MCF 10A (cell line): ENCODE measurements at regions not wholly inside any gene's neighbourhood (a gene's known extent, or its start where the extent isn't known, plus 50 kb on each side); places are given as distances from the start of the nearest gene placed in this dataset.

ENCODE experiments used
- BruUV-seq: library from RNA; stranded (reverse); fragments of 400-500 nt; replicated peaks from 2 replicates; lab custom pipeline; 2021; lab: Mats Ljungman, UMichigan
- CTCF ChIA-PET: fragments of 300-600 bp; sonication (Branson Sonifier 250); formaldehyde crosslinking; extraction: SDS; loops from one replicate; lab custom pipeline; 2021; ENCODE audit warnings: antibody characterized with exemption, inconsistent platforms; lab: Yijun Ruan, JAX
- POLR2A ChIA-PET: fragments of 300-600, 350-650 bp; sonication (Branson Sonifier 250); formaldehyde crosslinking; extraction: SDS; loops from one replicate; lab custom pipeline; 2020; ENCODE audit warnings: antibody characterized with exemption, inconsistent platforms; lab: Yijun Ruan, JAX
- DNase-seq: peaks from one replicate; pipeline ENCODE4 v3.0.0-alpha.2; 2018; ENCODE audit not compliant: unreplicated experiment
- H3K27ac Mint-ChIP-seq: one replicate; pipeline ENCODE4 v1.8.0; 2022; ENCODE audit warnings: mild to moderate bottlenecking, low read depth, mixed read lengths; ENCODE audit not compliant: unreplicated experiment
- H3K27me3 Mint-ChIP-seq: one replicate; pipeline ENCODE4 v1.8.0; 2022; ENCODE audit warnings: mixed read lengths; ENCODE audit not compliant: insufficient read depth, unreplicated experiment
- H3K36me3 Mint-ChIP-seq: one replicate; pipeline ENCODE4 v1.8.0; 2022; ENCODE audit warnings: mild to moderate bottlenecking, moderate library complexity, mixed read lengths; ENCODE audit not compliant: insufficient read depth, unreplicated experiment
- H3K4me1 Mint-ChIP-seq: one replicate; pipeline ENCODE4 v1.8.0; 2022; ENCODE audit warnings: mixed read lengths; ENCODE audit not compliant: insufficient read depth, unreplicated experiment
- H3K4me3 Mint-ChIP-seq: one replicate; pipeline ENCODE4 v1.8.0; 2022; ENCODE audit warnings: mild to moderate bottlenecking, moderate library complexity, mixed read lengths; ENCODE audit not compliant: unreplicated experiment
- H3K9me3 Mint-ChIP-seq: one replicate; pipeline ENCODE4 v1.8.0; 2022; ENCODE audit warnings: mixed read lengths; ENCODE audit not compliant: unreplicated experiment
- intact Hi-C: fragments of 100-400 bp; cut with micrococcal nuclease; formaldehyde crosslinking; loops from 2 replicates; pipeline ENCODE4 v1.14.1; 2022
- TF ChIP-seq, protein P1 (sequence below): fragments of 200-600 bp; IDR thresholded peaks from one replicate; pipeline ENCODE4 v1.8.0; 2022; ENCODE audit warnings: antibody characterized with exemption, mild to moderate bottlenecking; ENCODE audit not compliant: unreplicated experiment

DNA sequence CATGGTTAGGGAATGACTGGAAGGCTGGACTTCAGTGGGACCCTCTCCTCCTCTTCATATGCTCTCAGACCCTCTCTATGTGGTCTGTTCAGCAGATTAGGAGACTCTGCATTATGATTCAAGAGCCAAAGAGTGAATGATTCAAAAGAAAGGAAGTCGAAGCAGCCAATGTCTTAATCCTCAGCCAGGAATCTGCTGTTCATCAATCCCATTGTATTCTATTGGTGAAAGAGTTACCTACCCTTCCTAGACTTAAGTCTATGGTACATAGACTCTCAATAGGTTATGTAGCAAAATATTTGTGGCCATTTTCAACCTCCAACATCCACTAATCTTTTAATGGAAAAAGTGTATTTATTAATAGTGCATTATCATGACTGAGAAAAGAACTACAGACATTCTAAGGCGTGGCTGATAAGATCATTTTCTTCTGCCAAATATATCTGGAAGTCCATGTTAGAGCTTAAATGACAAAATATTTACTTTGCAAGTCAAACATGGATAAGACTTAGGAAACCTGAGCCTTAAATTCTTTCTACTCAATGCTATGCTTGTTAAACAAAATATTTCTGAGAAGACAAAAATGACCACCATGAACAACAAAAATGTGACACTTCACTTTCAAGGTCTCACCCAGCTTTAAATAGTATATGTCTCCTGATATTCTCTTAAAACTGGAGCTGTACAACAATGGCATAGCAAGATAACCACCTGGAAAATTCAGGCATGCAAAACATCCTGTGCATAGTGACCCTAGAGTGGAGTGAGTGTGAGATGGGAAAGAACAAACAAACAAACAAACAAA, 1100.6 kb downstream of the GALC start:
- no peaks in the 10 kb centered on the region for H3K36me3 Mint-ChIP-seq
- ChIA-PET POLR2A (interaction anchor here (0.6 kb wide), 1 partner anchor 828 kb away, joined by 6 read pairs; no protein-coding TSS in a partner anchor), CTCF (interaction anchor here (1.2 kb wide), 1 partner anchor 12 kb away, joined by 3 read pairs; no protein-coding TSS in a partner anchor)
- intact Hi-C loops, result no loop called here
- no peaks in the 10 kb centered on the region for H3K4me1 Mint-ChIP-seq
- no peaks in the 10 kb centered on the region for H3K27me3 Mint-ChIP-seq
- H3K27ac Mint-ChIP-seq, result no peak overlapping the region
- BruUV-seq, result no TSS peak
- H3K9me3 Mint-ChIP-seq, result peaks cover 8% of the 10 kb centered on the region
- no peak overlapping the region for H3K4me3 Mint-ChIP-seq
- DNase-seq, result no peak
- TF ChIP-seq, protein P1, sequence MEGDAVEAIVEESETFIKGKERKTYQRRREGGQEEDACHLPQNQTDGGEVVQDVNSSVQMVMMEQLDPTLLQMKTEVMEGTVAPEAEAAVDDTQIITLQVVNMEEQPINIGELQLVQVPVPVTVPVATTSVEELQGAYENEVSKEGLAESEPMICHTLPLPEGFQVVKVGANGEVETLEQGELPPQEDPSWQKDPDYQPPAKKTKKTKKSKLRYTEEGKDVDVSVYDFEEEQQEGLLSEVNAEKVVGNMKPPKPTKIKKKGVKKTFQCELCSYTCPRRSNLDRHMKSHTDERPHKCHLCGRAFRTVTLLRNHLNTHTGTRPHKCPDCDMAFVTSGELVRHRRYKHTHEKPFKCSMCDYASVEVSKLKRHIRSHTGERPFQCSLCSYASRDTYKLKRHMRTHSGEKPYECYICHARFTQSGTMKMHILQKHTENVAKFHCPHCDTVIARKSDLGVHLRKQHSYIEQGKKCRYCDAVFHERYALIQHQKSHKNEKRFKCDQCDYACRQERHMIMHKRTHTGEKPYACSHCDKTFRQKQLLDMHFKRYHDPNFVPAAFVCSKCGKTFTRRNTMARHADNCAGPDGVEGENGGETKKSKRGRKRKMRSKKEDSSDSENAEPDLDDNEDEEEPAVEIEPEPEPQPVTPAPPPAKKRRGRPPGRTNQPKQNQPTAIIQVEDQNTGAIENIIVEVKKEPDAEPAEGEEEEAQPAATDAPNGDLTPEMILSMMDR, result no peak

DNA sequence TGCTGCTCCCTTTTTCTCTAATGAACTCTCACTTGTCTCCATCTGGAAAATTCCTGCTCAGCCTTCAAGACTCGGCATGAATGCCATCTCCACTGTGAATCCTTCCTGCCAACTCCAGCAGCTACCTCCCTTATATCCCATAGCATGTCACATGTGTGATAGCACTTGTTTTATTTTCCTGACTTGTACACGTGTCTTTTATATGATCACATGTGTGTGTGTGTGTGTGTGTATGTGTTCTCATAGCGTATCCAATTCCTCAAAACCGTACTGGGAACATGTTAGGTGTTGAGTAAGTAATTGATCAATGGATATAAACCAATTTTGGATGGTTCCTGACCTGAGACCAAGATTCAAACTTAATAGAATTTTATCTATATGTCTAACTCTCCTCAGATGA, 1107.7 kb downstream of the GALC start:
- no peak overlapping the region for H3K27ac Mint-ChIP-seq
- POLR2A ChIA-PET, result no interaction called here
- CTCF ChIA-PET, result no interaction called here
- DNase-seq, result no peak
- BruUV-seq, result no TSS peak
- TF ChIP-seq, protein P1, result no peak
- H3K27me3 Mint-ChIP-seq, result no peaks in the 10 kb centered on the region
- no peak overlapping the region for H3K4me3 Mint-ChIP-seq
- no peaks in the 10 kb centered on the region for H3K4me1 Mint-ChIP-seq
- H3K36me3 Mint-ChIP-seq, result no peaks in the 10 kb centered on the region
- H3K9me3 Mint-ChIP-seq, result peaks cover 13% of the 10 kb centered on the region
- intact Hi-C loops, result no loop called here

DNA sequence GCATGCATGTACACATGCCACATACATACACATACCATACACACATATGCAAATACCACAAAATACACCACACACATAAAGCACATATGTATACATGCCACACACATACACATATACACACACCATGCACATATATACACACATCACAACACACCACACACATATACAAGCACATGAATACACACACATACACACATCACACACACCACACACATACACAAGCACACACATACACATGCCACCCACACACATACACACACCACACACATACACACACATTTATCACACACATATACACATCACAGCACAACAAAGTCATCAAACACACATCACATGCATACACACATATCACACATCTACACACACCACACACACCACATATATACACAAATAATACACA, 1108.5 kb downstream of the GALC start:
- ChIA-PET CTCF (no interaction called here), POLR2A (no interaction called here)
- intact Hi-C loops, result no loop called here
- no peaks in the 10 kb centered on the region for H3K27me3 Mint-ChIP-seq
- no peak overlapping the region for H3K27ac Mint-ChIP-seq
- H3K4me1 Mint-ChIP-seq, result no peaks in the 10 kb centered on the region
- BruUV-seq, result no TSS peak
- DNase-seq, result no peak
- TF ChIP-seq, protein P1, result no peak
- no peak overlapping the region for H3K4me3 Mint-ChIP-seq
- H3K9me3 Mint-ChIP-seq, result peaks cover 5% of the 10 kb centered on the region
- no peaks in the 10 kb centered on the region for H3K36me3 Mint-ChIP-seq

DNA sequence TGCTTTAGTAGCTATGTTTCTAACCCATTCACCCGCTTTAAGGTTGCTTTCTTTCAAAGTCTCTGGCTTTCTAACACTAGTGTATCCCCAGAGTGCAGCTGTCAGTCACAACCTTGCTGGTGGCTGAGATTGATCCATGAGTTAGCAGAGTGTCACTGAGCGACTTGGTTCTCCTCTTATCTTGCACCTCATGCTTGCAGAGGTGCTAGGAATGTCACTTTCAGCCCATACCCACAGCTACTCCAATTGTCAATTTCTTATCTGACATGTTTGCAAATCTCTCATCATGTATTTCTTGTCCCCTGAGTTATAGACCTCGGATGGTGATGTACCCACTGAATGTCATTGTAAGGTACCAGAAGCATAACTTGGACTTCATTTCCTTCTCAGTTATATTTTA, 1110.2 kb downstream of the GALC start:
- Mint-ChIP-seq H3K9me3 (peaks cover 5% of the 10 kb centered on the region), H3K27ac (no peak overlapping the region), H3K4me3 (no peak overlapping the region), H3K27me3 (no peaks in the 10 kb centered on the region), H3K4me1 (no peaks in the 10 kb centered on the region), H3K36me3 (no peaks in the 10 kb centered on the region)
- ChIA-PET POLR2A (no interaction called here), CTCF (interaction anchor here (1.1 kb wide), 1 partner anchor 14 kb away, joined by 3 read pairs; no protein-coding TSS in a partner anchor)
- BruUV-seq, result no TSS peak
- DNase-seq, result no peak
- intact Hi-C loops, result no loop called here
- TF ChIP-seq, protein P1, result no peak
